A172 (cell line): ENCODE measurements at regions not wholly inside any gene's neighbourhood (a gene's known extent, or its start where the extent isn't known, plus 50 kb on each side); places are given as distances from the start of the nearest gene placed in this dataset.
A peak's percentile ranks its signal among the peaks of the same experiment; 100 is the strongest.

Experiments
- DNase-seq: peaks from one replicate; pipeline ENCODE4 v3.0.0-alpha.2; 2015; ENCODE audit warnings: low spot score

GRCh38 chr12:127504874-127505273, 762.1 kb upstream of the TMEM132C start:
- no peak for DNase-seq

- no peak for DNase-seq
These were observed 759.6 kb upstream of the TMEM132C start for GRCh38 chr12:127507341-127507740.

- peak; percentile 54 for DNase-seq
These were observed 757.7 kb upstream of the TMEM132C start for GRCh38 chr12:127509066-127509778.

GRCh38 chr12:127515941-127516340, 751.0 kb upstream of the TMEM132C start:
- peak; percentile 57 for DNase-seq

- DNase-seq: peak; percentile 27
These were observed 750.5 kb upstream of the TMEM132C start for GRCh38 chr12:127516467-127516866.

GRCh38 chr12:127519779-127520178, 747.2 kb upstream of the TMEM132C start:
- DNase-seq: no peak

GRCh38 chr12:127526925-127527324, 740.0 kb upstream of the TMEM132C start:
- no peak for DNase-seq

GRCh38 chr12:127528551-127528950, 738.4 kb upstream of the TMEM132C start:
- no peak for DNase-seq

GRCh38 chr12:127531542-127531941, 735.4 kb upstream of the TMEM132C start:
- no peak for DNase-seq

GRCh38 chr12:127533353-127533752, 733.6 kb upstream of the TMEM132C start:
- DNase-seq: no peak

- DNase-seq: no peak
These were observed 730.0 kb upstream of the TMEM132C start for GRCh38 chr12:127536833-127537428.

- no peak for DNase-seq
These were observed 728.7 kb upstream of the TMEM132C start for GRCh38 chr12:127538316-127538715.

GRCh38 chr12:127539226-127539858, 727.6 kb upstream of the TMEM132C start:
- DNase-seq: no peak

- no peak for DNase-seq
These were observed 724.6 kb upstream of the TMEM132C start for GRCh38 chr12:127542391-127542790.

- DNase-seq: no peak
These were observed 724.0 kb upstream of the TMEM132C start for GRCh38 chr12:127542931-127543330.

- DNase-seq: no peak
These were observed 720.1 kb upstream of the TMEM132C start for GRCh38 chr12:127546721-127547505.

- peak; percentile 81 for DNase-seq
These were observed 718.8 kb upstream of the TMEM132C start for GRCh38 chr12:127548123-127548553.

- peak; percentile 89 for DNase-seq
These were observed 716.7 kb upstream of the TMEM132C start for GRCh38 chr12:127550271-127550670.

GRCh38 chr12:127552838-127553237, 714.1 kb upstream of the TMEM132C start:
- DNase-seq: no peak

GRCh38 chr12:127555071-127555470, 711.9 kb upstream of the TMEM132C start:
- no peak for DNase-seq

GRCh38 chr12:127556231-127556886, 710.6 kb upstream of the TMEM132C start:
- no peak for DNase-seq

- no peak for DNase-seq
These were observed 708.6 kb upstream of the TMEM132C start for GRCh38 chr12:127558361-127558760.
